SK-N-DZ (cell line): ENCODE measurements at regions not wholly inside any gene's neighbourhood (a gene's known extent, or its start where the extent isn't known, plus 50 kb on each side); places are given as distances from the start of the nearest gene placed in this dataset.

Experiments used
- DNase-seq: peaks from one replicate; pipeline ENCODE4 v3.0.0-alpha.2; 2015; ENCODE audit warnings: low spot score

DNA sequence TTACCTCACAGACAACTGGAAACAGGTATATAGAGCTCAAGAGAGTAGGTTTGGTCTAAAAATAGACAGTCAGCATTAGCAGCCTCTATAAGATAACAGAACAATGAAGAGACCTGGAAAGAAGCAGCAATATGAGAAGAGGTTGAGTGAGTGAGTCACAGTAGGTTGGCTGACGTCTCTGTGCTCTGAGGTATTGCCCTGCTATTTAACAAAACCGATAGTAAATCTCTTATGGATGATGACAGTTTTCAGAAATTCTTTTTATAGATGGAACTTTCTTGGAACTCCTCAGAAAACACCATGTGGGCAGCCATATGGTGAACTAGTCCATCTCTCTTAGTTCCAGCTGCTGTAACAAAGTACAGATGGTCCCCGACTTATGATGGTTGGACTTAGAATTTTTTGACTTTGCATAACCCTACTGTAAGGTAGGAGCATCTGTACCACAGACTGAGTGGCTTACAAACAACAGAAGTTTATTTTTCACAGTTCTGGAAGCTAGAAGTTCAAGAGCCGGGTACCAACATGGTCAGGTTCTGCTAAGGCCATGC lies 123.5 kb downstream of the MBD2 start:
- DNase-seq, result no peak

DNA sequence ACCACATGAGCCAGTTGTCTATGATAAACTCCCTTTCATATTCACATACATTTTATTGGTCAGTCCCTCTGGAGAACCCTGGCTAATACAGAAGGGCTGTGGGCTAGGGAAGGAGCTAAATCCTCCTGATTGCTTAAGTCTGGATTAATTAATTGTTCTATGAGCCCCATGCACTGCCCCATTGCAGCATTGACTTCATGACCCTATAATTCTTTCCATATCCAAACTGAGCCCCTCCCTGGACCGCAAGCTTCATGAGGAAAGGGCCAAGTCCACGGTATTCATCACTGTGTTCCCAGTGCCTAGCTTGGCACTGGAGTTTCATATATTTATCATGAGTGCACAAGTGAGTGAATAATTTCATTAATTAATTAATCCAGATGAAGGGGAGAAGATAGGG lies 124.0 kb downstream of the MBD2 start:
- DNase-seq, result no peak

DNA sequence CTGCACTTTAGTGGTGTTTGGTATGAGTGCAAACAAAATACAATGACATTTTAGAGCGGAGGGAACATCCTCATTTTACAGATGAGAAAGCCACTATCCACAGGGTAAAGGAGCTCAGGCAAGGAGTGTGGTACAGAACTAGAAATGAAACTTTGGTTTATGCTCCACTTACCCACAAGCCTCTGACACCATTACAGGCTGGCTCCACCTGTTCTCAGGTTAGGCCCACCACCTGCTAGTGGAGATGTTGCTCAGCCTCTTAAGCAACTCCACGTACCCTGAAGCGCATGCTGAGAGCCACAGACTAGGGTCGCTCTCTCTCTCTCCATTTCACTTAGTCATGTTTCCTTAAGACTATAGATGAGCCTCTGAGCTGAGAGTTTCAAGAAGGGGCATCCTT lies 130.0 kb downstream of the MBD2 start:
- DNase-seq, result no peak

DNA sequence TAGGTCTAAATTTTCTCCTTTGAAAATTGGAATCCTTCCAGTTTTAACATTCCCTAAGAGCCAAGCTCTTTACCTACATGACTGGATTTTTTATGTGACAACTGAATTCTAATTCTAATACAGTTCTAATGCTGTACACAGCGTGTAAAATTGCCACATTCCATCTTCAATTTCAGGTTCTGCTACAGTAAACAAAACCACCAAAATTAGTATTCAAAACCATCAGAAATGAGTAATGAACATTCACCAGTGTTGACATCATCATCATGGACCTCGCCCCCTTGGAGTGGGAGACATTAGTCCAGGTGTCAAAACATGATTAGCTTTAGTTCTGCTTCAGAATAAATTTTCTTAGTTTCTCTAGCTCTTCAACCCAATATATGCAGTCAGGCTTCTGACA lies 133.6 kb downstream of the MBD2 start:
- no peak for DNase-seq

DNA sequence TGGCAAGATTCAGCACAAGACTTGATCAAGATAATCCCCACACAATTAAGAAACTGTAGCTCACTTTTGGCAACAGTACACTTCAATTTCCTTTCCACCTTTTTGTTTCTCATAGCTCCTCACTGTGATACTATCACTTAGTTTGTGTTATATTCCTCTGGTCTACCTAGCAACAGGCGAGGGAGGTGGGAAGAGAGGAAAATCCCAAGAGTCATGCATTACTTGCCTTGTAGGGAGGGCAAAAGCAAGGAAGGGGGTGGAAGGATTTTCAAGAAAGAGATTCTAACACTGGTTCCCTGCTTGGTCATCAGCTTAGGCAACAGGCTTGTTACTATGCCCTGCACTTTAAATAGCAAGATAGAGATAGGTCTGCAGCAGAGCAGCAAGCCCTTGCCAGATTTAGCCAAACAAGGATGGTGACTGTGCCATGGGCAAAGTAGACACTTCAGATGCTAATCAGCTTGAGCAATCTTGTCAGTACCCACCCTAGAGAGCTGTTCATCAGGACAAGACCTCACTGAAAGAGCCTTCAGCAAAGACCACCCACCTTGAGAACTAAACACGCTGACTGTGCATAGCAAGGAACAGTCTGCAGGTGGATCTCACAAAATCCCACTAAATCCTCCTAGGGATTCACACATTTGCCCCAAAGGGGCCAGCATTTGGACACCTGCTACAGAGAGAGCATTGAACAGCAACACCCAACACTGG lies 134.6 kb downstream of the MBD2 start:
- DNase-seq, result no peak

DNA sequence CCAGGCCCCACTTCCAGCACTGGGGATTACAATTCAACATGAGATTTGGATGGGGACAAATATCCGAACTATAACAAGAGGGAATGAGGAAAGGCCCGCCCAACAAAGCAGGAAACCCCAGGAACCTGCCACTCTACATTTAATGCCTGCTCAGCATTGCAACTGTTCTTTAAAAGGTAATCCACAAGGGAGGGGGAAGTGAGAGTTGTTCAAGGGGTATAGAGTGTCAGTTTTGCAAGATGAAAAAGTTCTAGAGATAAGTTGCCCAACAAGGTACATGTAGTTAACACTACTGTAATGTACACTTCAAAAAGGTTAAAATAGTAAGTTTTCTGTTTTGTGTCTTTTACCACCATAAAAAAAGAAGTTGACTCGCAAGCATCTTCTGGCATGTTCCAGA lies 137.6 kb downstream of the MBD2 start:
- DNase-seq, result no peak

DNA sequence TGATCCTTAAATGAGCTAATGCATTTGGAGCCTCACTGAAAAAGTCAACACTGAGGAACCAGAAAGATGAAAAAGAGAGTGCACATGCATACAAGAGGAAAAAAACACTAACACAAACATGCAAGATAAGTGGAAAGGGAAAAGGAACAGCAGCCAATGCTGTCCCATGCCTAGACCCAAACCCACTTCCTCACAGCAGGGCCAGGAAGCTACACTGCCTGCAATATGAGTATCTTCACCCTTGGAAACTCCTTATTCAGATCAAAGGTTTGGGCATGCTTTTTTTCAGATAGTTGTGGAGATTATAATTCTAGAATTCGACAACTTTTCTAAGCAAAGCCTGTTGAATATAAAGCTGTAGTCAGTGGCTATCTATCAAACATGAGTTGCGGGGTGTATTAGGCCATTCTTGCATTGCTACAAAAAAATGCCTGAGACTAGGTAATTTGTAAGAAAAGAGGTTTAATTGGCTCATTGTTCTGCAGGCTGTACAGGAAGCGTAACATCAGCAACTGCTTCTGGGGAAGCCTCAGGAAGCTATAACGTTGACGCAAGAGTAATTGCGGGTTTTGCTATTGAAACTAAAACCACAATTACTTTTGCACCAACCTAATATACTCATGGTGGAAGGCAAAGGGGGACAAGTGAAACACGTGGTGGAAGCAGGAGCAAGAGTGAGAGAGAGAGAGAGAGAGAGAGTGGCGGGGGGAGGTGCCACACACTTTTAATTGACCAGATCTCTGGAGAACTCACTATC lies 138.2 kb downstream of the MBD2 start:
- no peak for DNase-seq

DNA sequence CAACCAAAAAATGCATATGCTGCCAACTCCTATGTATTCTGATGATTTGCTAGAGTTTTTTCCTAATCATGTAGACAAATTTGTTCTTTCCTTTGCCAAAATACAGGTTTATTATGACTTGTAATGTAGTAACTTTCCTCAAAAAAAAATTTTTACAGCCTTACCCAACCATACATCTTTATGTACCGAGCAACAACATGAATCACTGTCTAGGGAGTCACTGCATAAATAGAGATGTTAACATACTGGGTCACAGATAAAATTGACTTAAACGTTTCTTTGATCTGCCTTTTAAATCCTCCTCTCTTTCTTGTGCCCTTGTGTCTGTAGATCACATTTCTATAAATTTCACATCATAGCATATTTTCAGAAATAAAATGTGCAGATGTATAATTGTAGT lies 143.6 kb downstream of the MBD2 start:
- DNase-seq, result no peak

DNA sequence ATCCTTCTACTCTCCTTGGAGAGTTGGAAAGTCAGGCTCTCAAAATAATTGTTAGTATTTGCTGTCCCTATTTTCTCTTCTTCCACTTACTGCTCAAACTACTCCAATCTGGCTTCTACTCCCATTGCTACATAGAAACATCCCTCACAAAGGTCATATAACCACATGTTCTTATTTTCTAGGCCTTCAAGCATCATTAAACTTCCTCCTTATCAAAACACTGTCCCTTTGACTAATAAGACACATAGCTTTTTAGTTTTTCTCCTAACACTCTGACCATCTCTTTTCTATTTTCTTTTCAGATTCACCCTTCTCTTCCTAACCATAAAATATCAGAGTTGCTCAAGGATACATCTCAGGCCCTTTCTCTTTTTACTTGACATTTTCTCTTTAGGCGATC lies 148.3 kb downstream of the MBD2 start:
- no peak for DNase-seq

DNA sequence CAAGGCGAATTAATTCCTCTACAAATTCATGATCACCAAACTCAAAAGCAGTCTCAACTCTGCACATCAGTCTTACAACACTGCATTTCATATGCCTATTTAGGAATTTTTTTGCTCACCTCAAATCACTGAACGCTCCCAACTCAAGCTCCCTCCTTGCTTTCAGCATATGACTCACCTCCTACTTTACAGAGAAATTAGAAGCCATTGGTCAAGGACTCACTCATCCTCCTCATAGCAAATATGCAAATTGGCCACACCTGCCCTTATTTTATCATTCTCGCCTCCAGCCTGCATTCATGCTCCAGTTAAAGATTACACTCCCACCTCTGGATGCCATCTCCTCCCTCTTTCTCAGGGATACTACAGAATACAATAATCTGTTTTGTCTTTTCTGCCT lies 148.8 kb downstream of the MBD2 start:
- DNase-seq, result no peak

DNA sequence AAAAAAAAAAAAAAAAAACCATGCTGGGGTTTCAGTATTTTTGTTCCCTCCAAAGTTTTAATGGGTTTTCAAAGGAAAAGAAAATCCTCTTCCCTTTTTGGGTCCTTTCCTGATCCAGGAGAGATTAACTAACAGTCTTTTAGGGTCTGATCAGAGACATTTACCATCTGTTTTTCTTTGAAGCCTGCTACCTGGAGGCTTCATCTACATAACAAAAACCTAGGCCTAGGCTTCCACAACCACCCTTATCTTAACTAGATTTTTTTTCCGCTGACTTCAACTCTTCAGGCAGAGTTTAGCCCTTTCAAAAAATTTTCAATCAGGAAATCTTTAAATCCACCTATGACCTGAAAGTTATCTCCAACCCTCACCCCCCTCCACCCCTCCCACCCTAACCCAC lies 154.7 kb downstream of the MBD2 start:
- no peak for DNase-seq

DNA sequence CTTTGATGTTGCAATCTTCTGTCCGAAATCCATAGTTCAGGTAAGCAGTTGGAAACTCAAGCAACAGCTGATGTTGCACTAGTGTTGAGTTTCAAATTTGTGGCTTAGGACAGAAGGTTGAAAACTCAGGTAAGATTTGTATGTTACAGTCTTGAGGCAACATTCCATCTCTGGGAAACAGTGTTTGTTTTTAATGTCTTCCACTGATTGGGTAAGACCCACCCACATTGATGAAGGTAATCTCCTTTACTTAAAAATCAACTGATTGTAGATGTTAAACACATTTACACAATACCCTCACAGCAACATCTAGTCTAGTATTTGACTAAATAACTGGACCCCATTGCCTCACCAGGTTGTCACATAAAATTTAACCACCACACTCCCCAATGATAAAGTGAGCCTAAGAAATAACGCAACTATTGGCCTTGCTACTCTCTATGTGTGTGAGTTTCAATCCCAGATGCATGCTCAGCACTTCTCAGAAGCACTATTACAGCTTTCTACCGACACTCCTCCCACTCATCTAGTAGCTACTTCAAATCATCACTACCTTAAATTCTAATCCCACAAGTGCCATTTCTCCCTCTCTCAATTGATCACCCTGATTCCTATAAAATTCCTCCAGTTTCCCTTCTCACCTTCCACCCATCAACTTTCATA lies 164.0 kb downstream of the MBD2 start:
- no peak for DNase-seq

DNA sequence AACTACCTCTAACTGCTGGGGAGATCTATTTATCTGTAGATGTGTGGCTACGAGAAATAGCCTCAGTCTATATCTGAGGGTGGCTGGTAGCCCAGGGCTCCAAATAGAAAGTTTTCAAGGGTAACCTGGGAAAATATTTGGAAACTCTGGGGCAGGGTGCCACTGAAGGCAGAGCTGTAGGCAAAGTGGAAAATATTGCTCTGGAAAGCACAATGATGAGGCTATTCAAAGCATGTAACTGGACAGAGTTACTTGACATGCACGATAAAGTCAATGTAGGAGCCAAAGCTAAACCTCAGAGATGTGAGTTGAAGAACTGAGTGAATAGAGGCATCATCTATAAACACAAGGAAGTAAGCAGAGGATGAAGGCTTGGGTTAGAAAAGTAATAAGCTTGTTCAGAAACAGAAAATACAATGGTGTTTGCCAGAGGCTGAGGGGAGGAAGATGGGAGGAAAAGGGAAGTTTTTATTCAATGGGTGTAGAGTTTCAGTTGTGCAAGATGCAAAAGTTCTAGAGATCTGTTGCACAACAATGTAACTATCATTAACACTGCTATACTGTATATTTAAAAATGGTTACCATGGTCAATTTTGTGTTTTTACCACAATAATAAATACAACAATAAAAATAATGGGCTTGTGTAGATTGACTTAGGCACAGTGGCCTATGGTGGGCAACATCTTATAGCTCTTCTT lies 171.6 kb downstream of the MBD2 start:
- DNase-seq, result no peak

DNA sequence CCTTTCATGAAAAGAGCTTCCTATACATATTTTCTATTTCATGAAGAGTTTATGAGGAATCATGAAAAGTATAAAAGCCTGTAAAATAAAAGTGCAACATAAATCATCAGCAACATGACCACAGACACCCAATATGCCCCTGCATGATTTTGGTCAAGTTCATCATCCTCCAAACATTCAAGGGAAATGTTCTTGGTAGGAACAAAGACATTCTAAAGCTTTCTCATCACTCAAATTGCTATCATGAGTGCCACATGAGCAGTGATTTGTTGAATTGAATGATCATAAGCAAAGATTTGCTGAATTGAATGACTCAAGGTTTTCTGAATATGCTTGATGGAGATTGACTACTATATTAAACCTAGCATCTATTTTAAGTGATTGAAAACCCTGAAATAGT lies 172.2 kb downstream of the MBD2 start:
- DNase-seq, result no peak

DNA sequence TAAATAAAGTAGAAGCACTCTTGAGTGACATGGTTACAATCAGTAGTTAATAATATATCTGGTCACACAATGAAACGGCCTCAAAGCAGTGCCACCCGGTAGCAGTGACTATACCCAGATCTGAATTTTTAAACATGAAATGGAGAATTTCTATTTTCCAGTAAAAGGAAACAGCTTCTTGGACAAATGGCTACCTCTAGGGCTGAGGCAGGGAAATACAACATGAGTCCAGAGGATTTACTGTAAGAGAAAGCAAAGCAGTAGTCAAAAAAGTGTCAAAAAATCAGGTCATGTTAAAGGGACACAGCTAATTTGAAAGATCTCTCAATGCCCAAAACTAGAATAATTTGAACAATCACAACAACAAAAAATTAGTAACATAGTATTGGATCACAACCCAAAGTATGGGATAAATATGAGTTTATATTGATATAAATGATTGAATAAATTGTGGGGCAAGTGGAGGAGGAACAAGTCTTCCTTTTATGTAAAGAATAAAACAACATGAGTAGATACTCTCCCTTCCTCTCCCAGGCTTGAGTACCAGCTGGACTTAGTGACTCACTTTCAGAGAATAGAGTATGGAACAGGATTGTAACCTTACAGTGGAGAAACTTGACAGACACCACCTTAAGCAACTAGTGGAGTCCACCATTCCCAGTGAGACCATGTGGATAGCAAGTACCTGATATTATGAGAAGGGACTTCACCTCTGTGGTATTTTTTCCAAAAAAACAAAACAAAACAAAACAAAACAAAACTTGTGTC lies 180.8 kb downstream of the MBD2 start:
- DNase-seq, result no peak

DNA sequence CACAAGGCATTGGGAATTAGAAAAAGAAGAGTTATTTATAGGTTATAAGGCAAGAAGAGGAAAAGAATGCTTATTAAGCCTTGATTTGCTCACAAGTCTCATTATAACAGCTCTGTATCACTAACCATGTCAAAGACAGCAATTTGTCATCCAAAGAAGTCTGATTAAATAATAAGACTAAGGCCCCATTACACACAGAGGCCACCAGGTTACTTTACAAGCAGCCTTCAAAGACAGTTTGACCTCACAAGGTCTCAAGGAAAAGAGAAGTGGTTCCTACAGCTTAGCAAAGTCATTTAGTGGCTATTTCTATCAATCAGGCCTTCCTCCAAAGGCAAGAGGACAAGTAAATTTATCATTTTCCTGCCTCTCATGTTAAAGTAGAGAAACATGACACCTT lies 188.5 kb downstream of the MBD2 start:
- no peak for DNase-seq

DNA sequence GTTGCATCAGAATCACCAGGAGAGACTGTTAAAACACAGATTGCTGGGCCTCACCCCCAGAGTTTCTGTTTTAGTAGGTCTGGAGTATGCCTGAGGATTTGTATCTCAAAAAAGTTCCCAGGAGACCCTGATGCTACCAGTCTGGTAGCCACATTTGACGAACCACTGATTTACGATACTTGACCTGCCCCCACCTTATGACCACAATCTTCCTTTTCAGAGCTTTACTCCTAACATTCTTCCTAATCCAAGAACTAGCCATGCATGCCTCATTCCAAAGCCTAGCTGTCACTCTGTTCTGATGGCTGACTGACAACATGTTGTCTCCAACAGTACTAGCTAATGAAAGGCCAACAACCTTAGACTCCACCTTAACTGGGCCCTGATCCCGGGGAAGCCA lies 191.4 kb downstream of the MBD2 start:
- no peak for DNase-seq

DNA sequence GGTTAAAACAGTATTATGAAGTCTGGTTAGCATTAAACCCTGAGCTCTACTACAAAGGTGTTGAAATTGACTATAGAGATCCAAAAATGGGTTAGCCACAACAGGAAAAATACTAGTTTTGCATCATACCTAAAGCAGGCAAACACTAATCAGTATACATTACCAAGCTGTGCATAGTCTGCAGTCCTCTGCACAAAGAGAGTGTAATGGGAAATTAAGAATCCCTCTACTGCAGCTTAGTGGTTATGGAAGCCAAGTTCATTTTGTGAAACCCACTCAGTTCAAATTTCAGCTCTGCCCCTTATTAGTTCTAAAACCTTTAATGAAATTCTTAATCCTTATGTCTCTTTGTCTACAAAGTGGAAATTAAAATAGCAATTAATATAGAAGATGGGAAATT lies 192.1 kb downstream of the MBD2 start:
- no peak for DNase-seq

DNA sequence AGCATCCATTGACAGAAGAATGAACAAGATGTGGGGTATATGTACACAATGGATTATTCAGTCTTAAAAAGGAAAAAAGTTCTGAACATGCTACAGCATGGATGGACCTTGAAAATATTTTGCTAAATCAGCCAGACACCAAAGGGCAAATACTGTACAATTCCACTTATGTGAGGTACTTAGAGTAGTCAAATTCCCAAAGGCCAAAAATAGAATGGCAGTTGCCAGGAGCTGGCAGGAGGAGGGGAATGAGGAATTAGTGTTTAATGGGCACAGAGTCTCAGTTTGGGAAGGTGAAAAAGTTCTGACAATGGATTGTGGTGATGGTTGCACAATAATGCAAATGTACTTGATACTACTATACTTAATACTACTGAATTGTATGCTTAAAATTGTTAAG lies 193.2 kb downstream of the MBD2 start:
- DNase-seq, result no peak

DNA sequence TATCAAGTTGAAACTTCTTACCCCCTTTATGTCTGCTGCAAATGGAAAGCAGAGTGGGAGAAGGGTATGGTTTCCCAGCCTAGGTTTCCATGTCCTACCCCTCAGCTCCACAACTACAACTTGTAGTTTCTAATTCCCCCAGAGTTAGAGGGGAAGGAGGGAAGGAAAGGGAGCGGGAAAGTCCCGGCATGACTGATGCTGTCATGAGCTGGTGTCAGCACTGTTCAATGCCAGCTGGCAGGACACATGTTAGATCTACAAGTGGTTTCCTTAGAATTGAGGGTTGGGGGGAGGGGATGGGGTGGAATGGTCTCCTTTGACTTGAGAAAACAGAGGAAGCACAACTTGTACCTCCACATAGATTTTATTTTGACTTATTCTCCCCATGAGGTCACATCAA lies 194.0 kb downstream of the MBD2 start:
- no peak for DNase-seq

DNA sequence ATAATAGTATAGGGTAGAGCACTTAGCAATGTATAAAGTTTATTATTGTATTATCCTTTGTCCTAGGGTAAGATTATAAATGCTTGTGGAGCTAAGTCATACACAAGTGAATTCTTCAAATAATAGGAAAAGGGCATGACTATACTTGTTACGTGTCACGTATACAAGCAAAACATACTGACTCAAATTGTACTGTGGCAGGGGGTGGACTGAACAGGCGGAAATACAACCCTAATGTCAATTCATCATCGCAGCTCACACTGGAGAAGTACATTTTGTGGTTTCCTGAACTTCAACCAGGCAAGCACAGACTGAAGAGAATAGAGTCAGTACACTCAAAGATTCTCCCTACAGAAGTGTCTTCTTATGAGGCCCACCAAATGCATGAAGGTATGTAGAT lies 201.0 kb downstream of the MBD2 start:
- no peak for DNase-seq
